Epithelial cell of proximal tubule (primary cell): ENCODE measurements at regions not wholly inside any gene's neighbourhood (a gene's known extent, or its start where the extent isn't known, plus 50 kb on each side); places are given as distances from the start of the nearest gene placed in this dataset.

Experiments
- DNase-seq: peaks from one replicate; pipeline ENCODE4 v3.0.0-alpha.2; 2011; ENCODE audit warnings: low read depth
- H3K4me3 ChIP-seq: 2 replicates; pipeline ENCODE4 v1.5.1; 2011; ENCODE audit warnings: low read depth, mild to moderate bottlenecking, low read length
- CTCF ChIP-seq: conservative IDR thresholded peaks from 2 replicates; pipeline ENCODE4 v1.5.1; 2012; ENCODE audit warnings: low read depth, mild to moderate bottlenecking, low read length

DNA sequence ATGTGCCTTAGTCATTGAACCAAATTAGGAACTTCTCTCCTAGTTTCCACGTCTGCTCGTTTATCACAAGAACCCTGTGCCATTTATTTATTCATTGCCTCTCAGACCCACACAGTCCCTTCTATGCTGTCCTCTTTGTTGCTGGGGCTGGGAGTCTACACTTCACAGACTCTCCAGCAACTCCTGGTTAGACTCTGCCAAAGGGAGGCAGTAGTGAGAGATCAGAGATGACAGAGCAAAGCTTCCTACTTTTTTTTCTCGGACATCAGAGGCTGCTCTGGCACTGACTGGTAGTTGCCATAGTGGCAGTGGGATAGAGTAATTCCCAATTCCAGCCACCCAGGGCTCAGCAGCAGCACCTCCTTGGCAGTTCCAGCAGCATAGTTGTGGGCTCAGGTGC is 277.5 kb downstream of the BCL11A start:
- H3K4me3 ChIP-seq: no peak overlapping the region
- no peak for DNase-seq
- TF ChIP-seq CTCF: no peak

DNA sequence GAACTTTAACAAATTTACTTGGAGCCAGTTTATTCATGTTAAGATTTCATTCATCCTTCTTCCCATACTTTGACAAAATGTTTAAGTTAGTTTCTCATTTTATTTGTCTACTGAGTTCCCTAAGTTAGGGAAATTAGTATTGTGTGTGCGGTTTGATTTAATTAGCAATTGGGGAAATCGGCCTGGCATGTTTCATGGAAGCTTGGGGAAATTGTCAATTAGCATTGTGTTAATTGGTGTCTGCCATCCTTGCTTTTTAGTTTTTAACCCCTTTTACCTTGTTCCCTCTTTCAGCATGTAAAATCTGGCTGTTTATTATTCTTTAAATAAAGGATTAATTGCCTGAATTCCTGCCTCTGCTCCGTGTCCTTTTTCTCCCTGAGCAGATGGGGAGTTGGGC is 279.6 kb downstream of the BCL11A start:
- no peak for TF ChIP-seq CTCF
- no peak overlapping the region for H3K4me3 ChIP-seq
- no peak for DNase-seq

DNA sequence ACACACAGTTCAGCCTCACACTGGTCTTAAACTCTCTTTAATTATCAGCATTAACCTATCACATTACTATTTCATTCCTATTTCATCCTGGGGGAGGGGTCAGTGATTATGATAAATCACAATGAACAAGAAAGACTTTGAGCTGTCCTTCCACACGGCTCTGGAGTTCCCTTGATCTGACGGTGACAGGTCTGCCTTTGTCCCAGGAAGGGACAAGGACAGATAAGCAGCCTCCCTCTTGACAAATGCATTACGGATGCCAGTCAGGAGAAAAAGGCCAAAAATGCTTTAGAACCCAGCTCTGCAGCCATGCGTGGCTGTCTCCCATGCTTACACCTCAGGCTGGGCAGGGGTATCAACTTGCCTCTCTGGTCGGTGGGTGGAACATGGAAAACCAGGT is 281.7 kb downstream of the BCL11A start:
- DNase-seq: no peak
- no peak for TF ChIP-seq CTCF
- H3K4me3 ChIP-seq: no peak overlapping the region

GRCh38 chr2:60271131-60271530 is 282.3 kb downstream of the BCL11A start:
- no peak for TF ChIP-seq CTCF
- no peak for DNase-seq
- H3K4me3 ChIP-seq: no peak overlapping the region

DNA sequence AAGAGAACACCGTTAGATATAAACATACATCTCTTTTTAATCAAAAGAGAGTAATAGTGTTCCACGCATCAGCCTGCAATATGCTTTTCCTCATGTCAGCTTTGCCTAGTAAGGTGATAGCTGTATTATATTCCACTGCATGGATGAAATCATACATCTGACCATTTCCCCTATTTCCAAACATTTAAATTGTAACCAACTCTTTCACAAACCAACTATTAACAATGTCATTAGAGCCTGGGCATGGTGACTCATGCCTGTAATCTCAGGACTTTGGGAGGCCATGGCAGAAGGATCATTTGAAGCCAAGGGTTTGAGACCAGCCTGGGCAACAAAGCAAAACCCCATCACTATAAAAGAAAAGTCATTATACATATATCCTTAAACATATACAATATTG is 284.8 kb downstream of the BCL11A start:
- no peak for TF ChIP-seq CTCF
- no peak overlapping the region for H3K4me3 ChIP-seq
- DNase-seq: no peak

- TF ChIP-seq CTCF: no peak
- DNase-seq: no peak
- no peak overlapping the region for H3K4me3 ChIP-seq
These were observed 285.4 kb downstream of the BCL11A start for GRCh38 chr2:60268032-60268431.

DNA sequence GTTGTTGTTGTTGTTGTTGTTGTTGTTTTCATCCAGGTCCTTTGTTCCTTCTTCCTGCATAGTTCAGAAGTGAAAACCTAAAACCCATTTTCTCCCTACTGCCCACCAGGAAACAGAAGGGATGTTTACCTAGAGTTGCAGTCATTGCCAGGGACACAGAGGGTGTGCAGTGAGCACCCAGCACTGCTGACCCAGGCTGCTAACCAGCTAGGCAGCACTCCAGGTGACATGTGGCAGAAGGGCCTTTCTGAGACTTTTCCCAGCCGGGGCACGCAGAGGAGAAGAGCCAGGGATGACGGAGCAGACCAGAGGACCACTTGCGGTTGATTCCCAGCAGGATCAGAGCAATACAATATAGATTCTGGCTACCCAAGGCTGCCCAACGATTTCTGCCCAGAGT is 286.3 kb downstream of the BCL11A start:
- no peak for DNase-seq
- TF ChIP-seq CTCF: no peak
- no peak overlapping the region for H3K4me3 ChIP-seq
